IPS-NIHi7 (cell line): ENCODE measurements at regions not wholly inside any gene's neighbourhood (a gene's known extent, or its start where the extent isn't known, plus 50 kb on each side); places are given as distances from the start of the nearest gene placed in this dataset.

Source experiments
- DNase-seq: peaks from one replicate; pipeline ENCODE4 v3.0.0; 2012; ENCODE audit warnings: mixed read lengths; ENCODE audit errors: extremely low spot score

- DNase-seq: no peak
These were observed 381.0 kb downstream of the SNAPC1 start for GRCh38 chr14:62143245-62143644.

GRCh38 chr14:62144863-62145262 lies 382.6 kb downstream of the SNAPC1 start:
- DNase-seq: no peak

GRCh38 chr14:62146030-62146429 lies 383.8 kb downstream of the SNAPC1 start:
- no peak for DNase-seq

- no peak for DNase-seq
These were observed 393.8 kb downstream of the SNAPC1 start for GRCh38 chr14:62156052-62156451.

- DNase-seq: no peak
These were observed 396.6 kb downstream of the SNAPC1 start for GRCh38 chr14:62158779-62159178.

GRCh38 chr14:62159314-62159713 lies 397.1 kb downstream of the SNAPC1 start:
- no peak for DNase-seq

GRCh38 chr14:62162998-62163589 lies 400.9 kb downstream of the SNAPC1 start:
- peak; percentile 72 for DNase-seq

GRCh38 chr14:62168564-62169155 lies 406.4 kb downstream of the SNAPC1 start:
- DNase-seq: peak; percentile 16

- DNase-seq: peak; percentile 73
These were observed 417.3 kb downstream of the SNAPC1 start for GRCh38 chr14:62179367-62180018.

- DNase-seq: no peak
These were observed 419.4 kb downstream of the SNAPC1 start for GRCh38 chr14:62181591-62181990.

GRCh38 chr14:62185078-62185477 lies 422.9 kb downstream of the SNAPC1 start:
- no peak for DNase-seq

- peak; percentile 38 for DNase-seq
These were observed 425.0 kb downstream of the SNAPC1 start for GRCh38 chr14:62187265-62187664.

- no peak for DNase-seq
These were observed 427.5 kb downstream of the SNAPC1 start for GRCh38 chr14:62189698-62190097.

- DNase-seq: no peak
These were observed 444.2 kb downstream of the SNAPC1 start for GRCh38 chr14:62206456-62206855.

- DNase-seq: no peak
These were observed 447.2 kb downstream of the SNAPC1 start for GRCh38 chr14:62209287-62209899.

- DNase-seq: no peak
These were observed 451.3 kb downstream of the SNAPC1 start for GRCh38 chr14:62213516-62213915.

- DNase-seq: no peak
These were observed 453.9 kb downstream of the SNAPC1 start for GRCh38 chr14:62216121-62216520.

GRCh38 chr14:62234849-62235248 lies 472.6 kb downstream of the SNAPC1 start:
- no peak for DNase-seq

- no peak for DNase-seq
These were observed 482.0 kb downstream of the SNAPC1 start for GRCh38 chr14:62244221-62244620.

- DNase-seq: no peak
These were observed 485.0 kb downstream of the SNAPC1 start for GRCh38 chr14:62247266-62247665.

- DNase-seq: peak; percentile 12
These were observed 489.0 kb downstream of the SNAPC1 start for GRCh38 chr14:62251237-62251636.

GRCh38 chr14:62253171-62253570 lies 491.0 kb downstream of the SNAPC1 start:
- no peak for DNase-seq

- no peak for DNase-seq
These were observed 491.7 kb downstream of the SNAPC1 start for GRCh38 chr14:62253911-62254310.
